CD4-positive, alpha-beta T cell treated with Interleukin-10 for 1 hour (primary cell): ENCODE measurements at regions not wholly inside any gene's neighbourhood (a gene's known extent, or its start where the extent isn't known, plus 50 kb on each side); places are given as distances from the start of the nearest gene placed in this dataset.

ENCODE experiments used
- DNase-seq: peaks from one replicate; pipeline ENCODE4 v3.0.0-alpha.2; 2020

- DNase-seq = no peak
These were observed 127.1 kb upstream of the PRPS1L1 start for GRCh38 chr7:18154726-18155125.

DNA sequence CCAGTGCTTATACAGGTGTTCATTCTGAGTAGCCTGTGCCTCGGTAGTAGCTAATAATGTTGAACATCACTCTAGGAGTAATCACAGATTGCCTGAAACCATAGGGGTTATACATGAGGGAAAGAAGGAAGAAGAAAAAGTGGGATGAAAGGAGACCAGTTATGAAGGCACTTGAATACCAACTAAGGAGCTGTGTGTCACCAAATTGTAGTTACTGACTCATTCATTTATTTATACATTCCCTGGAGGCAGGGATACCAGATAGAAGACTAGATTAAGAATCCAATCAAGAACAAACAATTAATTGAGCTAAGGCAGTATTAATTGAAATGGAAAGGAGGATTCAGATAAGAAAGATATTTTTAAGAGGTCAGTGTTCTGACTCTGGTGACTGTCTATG is 129.6 kb upstream of the PRPS1L1 start:
- no peak for DNase-seq

GRCh38 chr7:18162657-18163056 is 135.0 kb upstream of the PRPS1L1 start:
- DNase-seq = no peak

DNA sequence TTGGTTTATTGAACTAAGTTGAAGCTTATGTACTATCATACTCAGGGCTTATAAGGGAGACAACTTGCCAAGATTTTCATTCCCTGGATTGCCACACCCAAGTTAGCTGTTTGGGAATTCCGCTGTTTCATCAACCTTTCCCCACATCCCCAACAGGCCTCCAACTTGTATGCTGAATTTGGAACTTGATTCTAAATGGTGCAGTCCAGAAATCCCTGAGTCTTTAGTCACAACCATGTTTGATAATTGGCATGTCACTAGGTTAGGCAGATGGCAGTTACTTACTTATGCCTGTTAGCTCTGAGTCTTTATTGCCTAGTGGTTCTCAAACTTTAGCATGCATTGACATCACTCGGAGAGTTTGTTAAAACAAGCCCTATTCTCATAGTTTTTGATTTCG is 135.4 kb upstream of the PRPS1L1 start:
- no peak for DNase-seq

DNA sequence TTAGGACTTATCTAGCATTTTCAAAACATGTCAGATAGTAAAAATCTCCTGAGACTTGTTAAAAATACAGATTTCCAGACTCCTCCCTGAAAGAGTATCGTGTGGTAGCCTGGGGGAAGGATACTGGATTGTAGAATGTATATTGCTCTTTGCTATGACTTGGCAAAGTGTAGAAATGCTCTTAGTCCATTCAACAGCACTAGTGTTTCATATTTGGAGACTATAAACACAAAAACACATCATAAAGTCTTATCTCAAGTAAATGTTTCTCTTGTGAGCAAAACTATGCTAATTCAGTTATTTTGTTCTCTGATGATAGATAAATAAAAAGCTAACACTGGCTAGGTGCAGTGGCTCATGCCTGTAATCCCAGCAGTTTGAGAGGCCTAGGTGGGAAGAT is 137.5 kb upstream of the PRPS1L1 start:
- no peak for DNase-seq

GRCh38 chr7:18166002-18166401 is 138.4 kb upstream of the PRPS1L1 start:
- DNase-seq = no peak

GRCh38 chr7:18167815-18168214 is 140.2 kb upstream of the PRPS1L1 start:
- no peak for DNase-seq

GRCh38 chr7:18174996-18175395 is 147.3 kb upstream of the PRPS1L1 start:
- no peak for DNase-seq

DNA sequence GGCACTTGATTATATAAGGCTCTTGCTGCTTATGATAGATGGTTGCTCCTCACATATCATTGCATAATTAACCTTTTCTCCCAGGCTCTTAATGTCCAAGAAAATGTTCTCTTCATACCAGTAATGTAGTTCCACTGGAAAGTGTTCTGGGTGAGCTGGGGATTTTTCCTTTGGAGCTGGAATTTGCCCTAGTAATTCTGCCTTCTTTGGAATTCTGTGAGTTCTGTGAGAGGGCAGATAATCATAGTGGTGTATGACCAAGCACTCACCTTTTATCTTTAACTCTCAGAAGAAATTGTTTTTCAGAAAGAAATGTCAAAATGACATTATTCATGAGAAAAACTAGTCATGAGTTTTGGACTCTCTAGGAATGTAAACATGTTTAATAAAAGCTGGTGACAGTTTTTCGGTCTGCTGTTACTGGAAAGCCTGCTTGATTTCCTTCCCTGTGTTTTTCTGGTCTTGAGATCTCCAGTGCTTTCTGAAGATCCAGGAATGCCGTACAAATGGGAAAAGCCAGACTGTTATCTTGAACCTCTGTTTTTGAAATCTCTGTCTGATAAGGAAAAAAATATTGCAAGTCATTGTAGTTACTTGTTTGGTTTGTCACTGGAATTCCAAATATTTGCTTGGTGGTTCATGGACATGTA is 148.3 kb upstream of the PRPS1L1 start:
- DNase-seq = no peak

DNA sequence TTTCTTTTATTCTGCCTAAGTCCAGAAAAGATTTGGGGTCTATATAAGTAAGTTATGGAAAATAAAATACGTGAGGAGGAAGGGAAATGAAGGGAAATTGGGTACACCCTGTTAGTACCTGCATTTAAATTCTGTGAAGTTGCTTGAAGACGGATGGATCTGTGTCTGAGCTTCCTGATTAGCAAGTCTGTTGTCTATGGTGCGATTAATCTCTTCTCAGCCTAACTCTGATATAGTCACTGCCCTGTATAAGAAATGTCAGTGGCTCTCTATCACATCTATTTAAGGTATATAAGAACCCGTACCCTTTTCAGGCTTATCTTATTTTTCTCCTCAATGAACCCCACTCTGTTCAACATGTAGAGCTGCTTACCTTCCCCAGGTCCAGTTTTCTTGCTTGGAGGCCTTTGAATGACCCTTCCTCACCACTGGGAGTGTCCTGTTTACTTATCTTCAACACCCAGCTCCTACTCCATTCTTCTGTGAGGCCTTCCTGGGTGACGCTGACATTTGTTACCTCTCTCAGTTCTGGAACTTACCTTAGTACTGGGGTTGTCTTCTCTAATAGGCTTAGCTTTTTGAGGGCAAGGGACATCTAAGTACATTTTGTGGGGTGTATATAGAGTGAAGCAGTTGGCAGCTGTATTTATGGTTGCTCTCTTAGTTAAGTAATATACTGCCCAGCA is 149.6 kb upstream of the PRPS1L1 start:
- no peak for DNase-seq

GRCh38 chr7:18177815-18178660 is 150.4 kb upstream of the PRPS1L1 start:
- DNase-seq = peak; percentile 18

- no peak for DNase-seq
These were observed 151.4 kb upstream of the PRPS1L1 start for GRCh38 chr7:18179093-18179492.

DNA sequence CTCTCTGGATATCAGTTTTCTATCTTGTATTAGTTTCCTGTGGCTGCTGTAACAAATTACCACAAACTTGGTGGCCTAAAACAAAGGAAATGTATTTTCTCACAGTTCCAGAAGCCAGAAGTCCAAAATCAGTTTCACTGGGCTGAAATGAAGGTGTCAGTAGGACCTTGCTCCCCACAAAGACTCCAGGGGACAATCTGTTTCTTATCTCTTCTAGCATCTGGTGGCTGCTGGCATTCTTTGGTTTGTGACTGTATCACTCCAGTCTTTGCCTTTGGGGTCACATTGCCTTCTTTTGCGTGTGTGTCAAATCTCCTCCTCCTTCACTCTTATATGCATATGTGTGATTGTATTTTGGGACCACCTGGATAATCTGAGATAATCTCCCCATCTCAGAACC is 153.0 kb upstream of the PRPS1L1 start:
- no peak for DNase-seq

- no peak for DNase-seq
These were observed 162.0 kb upstream of the PRPS1L1 start for GRCh38 chr7:18189500-18190126.

DNA sequence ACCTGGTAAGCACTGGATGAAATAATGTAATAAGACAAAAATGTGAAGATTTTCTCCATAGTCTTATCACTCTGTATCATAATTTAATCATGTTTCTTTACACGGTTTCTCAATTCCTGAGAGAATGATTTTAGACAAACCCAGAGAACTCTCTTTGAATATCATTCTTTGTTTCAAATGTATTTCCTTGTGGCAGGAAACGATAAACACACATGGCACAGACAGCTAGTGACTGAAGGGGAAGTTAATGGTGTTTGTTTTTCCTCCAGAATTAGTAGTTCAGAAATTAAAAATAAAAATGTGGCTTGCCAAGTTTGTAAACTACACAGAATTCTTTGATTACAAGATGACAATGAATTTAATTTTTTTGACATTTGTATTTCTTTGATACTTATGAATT is 163.7 kb upstream of the PRPS1L1 start:
- no peak for DNase-seq

DNA sequence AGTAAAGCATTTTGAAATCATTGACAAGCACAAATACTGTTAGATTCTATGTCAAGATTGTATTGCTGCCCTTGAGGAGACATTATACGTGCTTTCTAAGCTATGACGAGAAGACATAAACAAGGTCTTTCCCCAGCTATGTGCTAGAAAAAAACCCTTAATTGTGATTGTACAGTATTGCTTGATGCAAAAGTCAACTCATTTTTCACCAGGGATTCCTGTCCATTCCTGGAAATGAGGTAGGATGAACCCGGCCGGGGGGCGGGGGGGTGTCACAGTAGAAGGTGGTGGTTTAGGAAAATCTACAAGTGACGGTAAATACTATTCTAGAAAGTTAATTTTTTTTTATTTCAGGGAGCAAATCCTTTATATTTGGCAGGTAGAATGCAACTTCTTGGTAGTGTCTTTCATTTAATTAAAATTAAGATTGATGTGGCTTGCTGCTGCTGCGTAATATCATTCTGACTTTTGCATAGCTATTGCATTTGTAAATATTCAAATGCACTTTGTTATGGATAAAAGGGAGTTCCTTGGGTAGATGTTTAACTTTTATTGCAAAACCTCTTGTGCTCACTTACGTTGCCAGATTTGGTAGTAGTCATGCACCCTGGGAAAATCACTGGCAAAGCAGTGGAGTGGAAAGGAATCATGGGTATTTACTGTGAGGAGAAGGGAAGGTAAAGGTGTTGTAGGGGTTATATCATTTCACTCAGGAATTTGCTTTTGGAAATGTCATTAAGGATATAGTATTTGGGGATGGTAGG is 164.4 kb upstream of the PRPS1L1 start:
- DNase-seq = no peak

GRCh38 chr7:18194616-18195015 is 167.0 kb upstream of the PRPS1L1 start:
- no peak for DNase-seq

DNA sequence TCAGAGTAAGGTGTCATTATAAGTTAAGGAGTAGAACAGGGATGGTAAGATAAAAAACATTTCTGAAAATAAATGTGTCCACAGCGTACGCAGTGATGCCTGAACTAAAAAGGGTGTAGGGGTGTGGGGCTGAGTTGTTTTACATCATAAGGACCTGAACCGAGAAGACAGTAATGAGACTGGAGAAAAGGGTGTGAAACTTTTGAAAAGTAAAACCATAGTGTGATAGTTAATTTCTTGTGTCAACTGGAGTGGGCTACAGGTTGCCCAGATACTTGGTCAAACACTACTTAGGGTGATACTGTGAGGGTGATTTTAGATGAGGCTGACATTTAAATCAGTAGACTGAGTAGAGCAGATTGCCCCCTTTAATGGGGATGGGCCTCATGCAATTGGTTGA is 169.0 kb upstream of the PRPS1L1 start:
- no peak for DNase-seq

- DNase-seq = no peak
These were observed 171.2 kb upstream of the PRPS1L1 start for GRCh38 chr7:18198868-18199267.

- no peak for DNase-seq
These were observed 172.6 kb upstream of the PRPS1L1 start for GRCh38 chr7:18200266-18200665.

DNA sequence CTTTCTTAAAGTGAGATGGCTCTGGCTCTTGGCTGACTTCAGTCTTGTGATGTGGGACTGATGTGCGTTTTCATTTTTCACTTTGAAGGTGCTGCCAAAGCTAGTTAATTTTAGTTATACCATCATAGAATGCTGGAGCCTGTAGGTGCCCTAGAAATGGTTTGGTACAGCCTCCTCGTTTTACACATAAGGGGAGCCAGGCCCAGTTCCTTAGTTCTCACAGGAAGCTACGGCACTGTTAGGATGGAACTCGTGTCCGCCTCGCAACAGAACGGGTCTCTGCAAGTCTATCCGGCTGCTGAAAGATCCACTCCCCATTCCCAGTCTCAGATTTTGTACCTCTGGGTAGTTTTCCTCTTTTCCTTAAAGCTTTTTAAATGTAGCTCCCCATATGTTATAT is 173.2 kb upstream of the PRPS1L1 start:
- DNase-seq = no peak

DNA sequence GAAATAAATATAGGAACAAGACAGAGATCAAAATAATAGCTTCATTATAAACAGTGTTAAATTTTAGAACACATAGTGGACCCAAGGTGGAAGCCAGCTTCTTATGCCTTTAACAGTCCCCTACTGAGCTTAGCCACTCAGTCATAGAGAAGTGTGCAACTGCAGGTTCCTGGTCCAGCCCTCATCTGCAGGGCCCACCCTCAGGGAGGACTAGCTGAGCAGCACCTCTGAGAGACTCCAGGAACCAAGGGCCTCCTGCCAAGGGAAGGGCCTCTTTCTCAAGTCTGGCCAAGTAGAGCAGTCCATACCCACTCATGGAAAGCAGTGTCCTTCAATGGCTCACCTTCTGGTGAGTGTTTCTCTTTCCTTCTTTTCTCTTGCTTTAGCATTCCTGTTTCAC is 173.7 kb upstream of the PRPS1L1 start:
- no peak for DNase-seq
